ENCODE measurements at regions not wholly inside any gene's neighbourhood (a gene's known extent, or its start where the extent isn't known, plus 50 kb on each side); places are given as distances from the start of the nearest gene placed in this dataset.

GRCh38 chr4:187227907-187228704 lies 504.4 kb upstream of the FAT1 start:
- POLR2A ChIA-PET: no interaction called here
- H3K79me2 ChIP-seq (ENCODE audit: insufficient read depth, low read length): no peaks in the 10 kb centered on the region
- no TSS peak for BruUV-seq (replicated peaks)
- H4K20me1 ChIP-seq (ENCODE audit: insufficient read depth, low read length): no peaks in the 10 kb centered on the region
- 17% methylated on average over 6 of the region's 6 CpGs for WGBS (ENCODE audit: low lambda C conversion rate)
- FAIRE-seq (no peak), ATAC-seq (no peak), DNase-seq (ENCODE audit: low spot score) (no peak)
- H3K4me2 ChIP-seq (ENCODE audit: low read depth, low read length): no peak overlapping the region
- no peak overlapping the region for H3K4me3 ChIP-seq (replicated peaks in 1 of 3; ENCODE audit: insufficient read depth in 1 of 3, low read depth in 2 of 3, low read length in 3 of 3)
- TF ChIP-seq ZGPAT (CRISPR knock-in tag; IDR thresholded peaks at IDR 0.05): no peak
- no peak for TF ChIP-seq ETS1 (CRISPR knock-in tag; IDR thresholded peaks at IDR 0.05)
- TF ChIP-seq ISL2 (CRISPR knock-in tag; IDR thresholded peaks at IDR 0.05): no peak
- no peak for TF ChIP-seq TAF15 (IDR thresholded peaks at IDR 0.05; ENCODE audit: low read depth, low read length, poor library complexity, severe bottlenecking)
- no peak for TF ChIP-seq SIX1 (CRISPR knock-in tag; IDR thresholded peaks at IDR 0.05; ENCODE audit: borderline replicate concordance)
- TF ChIP-seq ZC3H4 (CRISPR knock-in tag; IDR thresholded peaks at IDR 0.05; ENCODE audit: borderline replicate concordance): no peak
- TF ChIP-seq NONO (IDR thresholded peaks at IDR 0.05): no peak
- no peak for TF ChIP-seq NONO (CRISPR knock-in tag; conservative IDR thresholded peaks at IDR 0.05)
- CTCF ChIA-PET (ENCODE audit: low intra/inter-chr PET ratio, low total read pairs): no interaction called here
- H2AFZ ChIP-seq (ENCODE audit: low read length): no peak overlapping the region
- no peaks in the 10 kb centered on the region for H3K9me3 ChIP-seq (ENCODE audit: low read length)
- H3K4me1 ChIP-seq (ENCODE audit: insufficient read depth, low read length): no peaks in the 10 kb centered on the region
- in situ Hi-C loops (cut with HindIII; ENCODE audit: extremely low pct_ligation_motif_present, low pct_unique_long_range_greater_than_20kb): no loop called here
- H3K27ac ChIP-seq (ENCODE audit: extremely low read length, insufficient read depth, low read length): no peak overlapping the region
- peaks cover 0 to 3% of the 10 kb centered on the region in 2 experiments; a peak in 1 of 5 replicates for H3K27me3 ChIP-seq (ENCODE audit: control insufficient read depth in 1 of 2, insufficient read depth in 2 of 2, low read length in 2 of 2)
- H3K36me3 ChIP-seq (replicated peaks in 1 of 2; ENCODE audit: control insufficient read depth in 1 of 2, insufficient read depth in 2 of 2, low read length in 2 of 2): no peaks in the 10 kb centered on the region
- intact Hi-C loops (cut with micrococcal nuclease; ENCODE audit: unreplicated experiment): no loop called here
- no peak overlapping the region for H3K9ac ChIP-seq (ENCODE audit: insufficient read depth, low read depth, low read length)
